Naive thymus-derived CD8-positive, alpha-beta T cell (primary cell): ENCODE measurements at regions not wholly inside any gene's neighbourhood (a gene's known extent, or its start where the extent isn't known, plus 50 kb on each side); places are given as distances from the start of the nearest gene placed in this dataset.

Source experiments
- ATAC-seq, 2 donors: fragments of 150-1000 bp; cut with Tn5 transposase in 1 of 2; sonication (Bioruptor Pico), chemical (Tn5 transposase) in 1 of 2; 1 replicate in 1 of 2; 2 replicates in 1 of 2; pipeline ENCODE4 v1.10.0; 2021; ENCODE audit warnings: mild to moderate bottlenecking in 2 of 2, moderate library complexity in 2 of 2
- POLR2A ChIA-PET: fragments of 350-600 bp; sonication (Branson Sonifier 250); formaldehyde crosslinking; loops from one replicate; lab custom pipeline; 2021; ENCODE audit warnings: antibody characterized with exemption; lab: Charles Lee
- DNase-seq, 10 donors: peaks; one replicate each; pipeline versions ENCODE4 v3.0.0 to v3.0.0-alpha.2; 2020 to 2022
- H3K27ac Mint-ChIP-seq, 10 donors: one replicate each; pipeline ENCODE4 v1.8.0; 2020 to 2022; ENCODE audit warnings: mild to moderate bottlenecking in 10 of 10, mixed read lengths in 10 of 10, moderate library complexity in 4 of 10, inconsistent platforms in 1 of 10
- H3K27me3 Mint-ChIP-seq, 5 donors: one replicate each; pipeline ENCODE4 v1.8.0; 2021 to 2022; ENCODE audit warnings: mixed read lengths in 5 of 5
- H3K36me3 Mint-ChIP-seq, 3 donors: one replicate each; pipeline ENCODE4 v1.8.0; 2020 to 2022; ENCODE audit warnings: mixed read lengths in 3 of 3, mild to moderate bottlenecking in 2 of 3, inconsistent platforms in 1 of 3
- H3K4me1 Mint-ChIP-seq, 4 donors: one replicate each; pipeline ENCODE4 v1.8.0; 2021 to 2022; ENCODE audit warnings: mixed read lengths in 4 of 4
- H3K4me3 Mint-ChIP-seq, 10 donors: one replicate each; pipeline ENCODE4 v1.8.0; 2020 to 2022; ENCODE audit warnings: mild to moderate bottlenecking in 10 of 10, mixed read lengths in 10 of 10, moderate library complexity in 6 of 10, inconsistent platforms in 1 of 10
- H3K9me3 Mint-ChIP-seq, 9 donors: one replicate each; pipeline ENCODE4 v1.8.0; 2020 to 2022; ENCODE audit warnings: mixed read lengths in 9 of 9, mild to moderate bottlenecking in 3 of 9, inconsistent platforms in 1 of 9, moderate library complexity in 1 of 9

DNA sequence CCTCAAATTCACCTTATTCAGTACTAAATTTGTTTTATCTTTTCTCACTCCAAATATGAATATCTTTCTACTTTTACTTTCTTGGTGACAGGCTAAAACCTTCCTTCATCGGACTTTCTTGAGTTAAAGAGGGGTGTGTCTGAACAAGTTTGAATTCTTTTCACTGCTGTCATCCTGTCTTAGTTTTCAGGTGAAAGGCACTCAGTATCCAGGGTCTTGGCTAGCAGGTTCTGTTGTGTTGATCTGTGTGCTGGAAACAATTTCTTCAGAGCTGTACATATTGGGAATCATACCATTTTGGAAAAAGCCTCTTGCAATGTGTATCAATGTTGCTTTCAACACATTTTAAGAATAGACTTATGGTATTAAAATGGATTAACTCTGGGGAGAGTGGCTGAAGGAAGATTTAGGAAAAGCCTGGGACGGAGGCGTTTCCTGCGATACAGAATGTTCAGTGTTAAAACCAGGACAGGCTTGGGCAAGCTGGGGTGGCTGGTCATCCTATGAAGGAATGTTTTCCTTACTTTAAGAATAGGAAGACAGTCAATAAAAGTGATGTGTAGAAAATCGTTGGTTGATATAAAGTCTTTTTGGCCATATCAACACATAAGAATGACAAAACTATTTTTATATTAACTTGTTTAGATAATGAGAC is 350.7 kb upstream of the SPRED2 start:
- ATAC-seq = no peak
- POLR2A ChIA-PET = no interaction called here
- no peak overlapping the region for H3K27ac Mint-ChIP-seq
- H3K4me1 Mint-ChIP-seq = no peaks in the 10 kb centered on the region
- no peak overlapping the region for H3K4me3 Mint-ChIP-seq
- peaks cover 0 to 9% (median 2%) of the 10 kb centered on the region in 9 donors for H3K9me3 Mint-ChIP-seq
- peaks cover 3 to 17% (median 9%) of the 10 kb centered on the region in 5 donors for H3K27me3 Mint-ChIP-seq
- DNase-seq = no peak
- H3K36me3 Mint-ChIP-seq = peaks cover 0 to 6% (median 0%) of the 10 kb centered on the region in 3 donors

DNA sequence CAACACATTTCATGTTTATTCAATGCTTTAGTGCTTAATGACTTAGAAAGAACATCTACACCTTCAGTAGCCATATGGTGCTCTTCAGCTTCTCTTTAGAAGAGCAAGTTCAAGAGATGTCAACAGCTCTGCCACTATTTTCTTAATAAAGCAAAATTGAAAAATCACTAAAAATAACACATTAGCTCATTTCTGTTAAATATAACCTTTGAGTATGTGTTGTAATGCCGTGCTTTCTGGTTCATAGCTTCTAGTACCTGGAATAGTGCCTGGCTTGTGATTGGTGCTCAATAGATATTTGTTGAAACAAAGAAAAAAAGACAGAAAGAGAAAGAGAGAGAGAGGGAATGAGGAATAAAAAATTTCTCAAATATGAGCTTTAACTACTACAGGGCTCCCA is 349.8 kb upstream of the SPRED2 start:
- no peak for DNase-seq
- POLR2A ChIA-PET = no interaction called here
- Mint-ChIP-seq H3K9me3 (peaks cover 0 to 9% (median 1%) of the 10 kb centered on the region in 9 donors), H3K27ac (no peak overlapping the region), H3K36me3 (no peaks in the 10 kb centered on the region), H3K27me3 (peaks cover 2 to 15% (median 6%) of the 10 kb centered on the region in 5 donors), H3K4me3 (no peak overlapping the region), H3K4me1 (no peaks in the 10 kb centered on the region)
- ATAC-seq = no peak

GRCh38 chr2:65781756-65782155 is 349.4 kb upstream of the SPRED2 start:
- Mint-ChIP-seq H3K9me3 (peaks cover 0 to 9% (median 1%) of the 10 kb centered on the region in 9 donors), H3K4me1 (no peaks in the 10 kb centered on the region), H3K27ac (no peak overlapping the region), H3K4me3 (no peak overlapping the region), H3K36me3 (no peaks in the 10 kb centered on the region), H3K27me3 (peaks cover 2 to 15% (median 6%) of the 10 kb centered on the region in 5 donors)
- POLR2A ChIA-PET = no interaction called here
- no peak for ATAC-seq
- no peak for DNase-seq

DNA sequence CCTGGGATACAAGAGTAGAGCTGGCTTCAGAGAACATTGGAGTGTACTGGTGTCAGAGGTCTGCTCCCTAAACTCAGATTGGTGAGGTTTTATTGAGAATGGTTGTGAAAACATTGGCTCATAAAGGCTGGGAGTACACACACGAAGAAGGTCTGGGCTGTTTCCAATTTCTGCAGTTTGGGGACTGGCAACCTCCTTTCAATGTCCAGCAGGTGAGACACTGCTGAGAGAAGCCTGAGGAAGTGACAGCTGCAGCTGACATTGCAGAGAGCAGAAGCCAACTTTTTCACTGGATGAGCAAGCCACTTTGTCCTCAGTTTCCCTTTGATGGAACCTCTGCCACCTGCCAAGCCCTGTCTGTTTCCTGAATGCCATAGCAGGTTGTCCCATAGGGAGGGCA is 346.6 kb upstream of the SPRED2 start:
- H3K4me1 Mint-ChIP-seq = no peaks in the 10 kb centered on the region
- H3K27me3 Mint-ChIP-seq = peaks cover 6 to 29% (median 10%) of the 10 kb centered on the region in 5 donors
- H3K9me3 Mint-ChIP-seq = peaks cover 0 to 4% (median 0%) of the 10 kb centered on the region in 9 donors
- ATAC-seq (no peak), DNase-seq (no peak)
- H3K27ac Mint-ChIP-seq = no peak overlapping the region
- no peak overlapping the region for H3K4me3 Mint-ChIP-seq
- POLR2A ChIA-PET = no interaction called here
- H3K36me3 Mint-ChIP-seq = no peaks in the 10 kb centered on the region

DNA sequence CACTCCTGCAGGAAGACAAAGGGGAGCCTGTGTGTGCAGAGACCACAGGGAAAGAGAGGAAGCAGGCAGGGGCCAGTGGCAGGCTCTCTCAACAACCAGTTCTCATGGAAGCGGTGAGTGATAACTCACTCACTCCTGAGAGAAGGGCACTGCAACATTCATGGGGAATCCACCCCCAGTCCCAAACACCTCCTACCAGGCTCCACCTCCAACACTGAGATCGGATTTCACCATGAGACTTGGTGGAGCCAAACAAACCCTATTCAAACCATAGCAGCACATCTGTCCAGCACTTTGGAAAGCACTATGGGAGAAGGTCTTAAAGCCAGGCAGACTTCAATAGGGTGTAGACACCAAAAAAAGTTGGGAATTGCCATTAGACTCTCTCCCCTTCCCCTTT is 345.7 kb upstream of the SPRED2 start:
- H3K4me1 Mint-ChIP-seq = no peaks in the 10 kb centered on the region
- H3K36me3 Mint-ChIP-seq = no peaks in the 10 kb centered on the region
- no peak overlapping the region for H3K4me3 Mint-ChIP-seq
- POLR2A ChIA-PET = no interaction called here
- ATAC-seq = no peak
- peaks cover 6 to 30% (median 10%) of the 10 kb centered on the region in 5 donors for H3K27me3 Mint-ChIP-seq
- H3K9me3 Mint-ChIP-seq = peaks cover 0 to 4% (median 0%) of the 10 kb centered on the region in 9 donors
- no peak overlapping the region for H3K27ac Mint-ChIP-seq
- no peak for DNase-seq

DNA sequence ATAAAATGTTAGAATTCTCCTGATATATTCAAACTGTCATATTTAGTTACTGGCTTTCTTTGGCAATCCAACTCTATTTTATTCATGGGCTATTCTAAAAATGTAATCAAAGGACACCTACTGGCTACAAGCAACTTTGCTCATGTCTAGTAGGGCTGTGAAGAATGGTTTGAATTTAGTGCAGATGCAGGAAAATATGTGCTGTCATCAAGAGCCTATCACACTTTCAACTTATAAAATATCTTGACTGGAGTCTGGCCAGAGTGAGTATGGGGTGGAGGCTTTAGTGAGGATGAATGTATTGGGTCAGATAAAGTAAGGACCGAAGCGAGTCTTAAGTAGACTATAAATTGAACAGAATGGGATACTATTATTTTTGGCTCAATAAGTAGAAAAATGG is 343.4 kb upstream of the SPRED2 start:
- H3K4me3 Mint-ChIP-seq = no peak overlapping the region
- H3K4me1 Mint-ChIP-seq = no peaks in the 10 kb centered on the region
- H3K27me3 Mint-ChIP-seq = peaks cover 6 to 30% (median 14%) of the 10 kb centered on the region in 5 donors
- POLR2A ChIA-PET = no interaction called here
- ATAC-seq (no peak), DNase-seq (no peak)
- H3K9me3 Mint-ChIP-seq = peaks cover 0 to 4% (median 0%) of the 10 kb centered on the region in 9 donors
- no peak overlapping the region for H3K27ac Mint-ChIP-seq
- no peaks in the 10 kb centered on the region for H3K36me3 Mint-ChIP-seq

- no peak for DNase-seq
- POLR2A ChIA-PET = no interaction called here
- no peak for ATAC-seq
- H3K27ac Mint-ChIP-seq = no peak overlapping the region
- H3K9me3 Mint-ChIP-seq = peaks cover 0 to 8% (median 2%) of the 10 kb centered on the region in 9 donors
- no peaks in the 10 kb centered on the region for H3K4me1 Mint-ChIP-seq
- no peak overlapping the region for H3K4me3 Mint-ChIP-seq
- H3K27me3 Mint-ChIP-seq = peaks cover 0 to 12% (median 4%) of the 10 kb centered on the region in 5 donors
- H3K36me3 Mint-ChIP-seq = no peaks in the 10 kb centered on the region
Observed at GRCh38 chr2:65767946-65768345, 335.5 kb upstream of the SPRED2 start.

DNA sequence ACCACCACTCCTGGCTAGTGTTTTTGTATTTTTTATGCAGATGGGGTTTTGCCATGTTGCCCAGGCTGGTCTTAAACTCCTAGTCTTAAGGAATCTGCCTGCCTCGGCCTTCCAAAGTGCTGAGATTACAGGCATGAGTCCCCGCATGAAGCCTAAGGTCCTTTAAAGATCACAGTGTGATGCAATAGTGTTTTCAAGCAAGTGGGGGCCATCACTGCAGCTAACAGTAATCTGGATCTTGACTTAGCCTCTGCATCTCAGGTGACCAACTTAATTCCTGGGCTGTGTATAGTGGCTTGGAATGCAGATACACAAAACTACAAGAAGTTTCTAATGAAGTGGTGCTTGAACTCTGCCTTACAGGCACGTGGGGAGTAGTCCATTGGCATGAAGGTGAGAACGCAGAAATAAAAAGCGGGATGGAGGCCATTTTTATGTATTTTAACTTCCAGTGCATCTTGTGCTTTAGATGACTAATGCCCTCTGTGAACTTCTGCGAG is 334.4 kb upstream of the SPRED2 start:
- H3K27ac Mint-ChIP-seq = no peak overlapping the region
- H3K9me3 Mint-ChIP-seq = peaks cover 0 to 8% (median 2%) of the 10 kb centered on the region in 9 donors
- peaks cover 0 to 7% (median 0%) of the 10 kb centered on the region in 5 donors for H3K27me3 Mint-ChIP-seq
- POLR2A ChIA-PET = no interaction called here
- no peaks in the 10 kb centered on the region for H3K36me3 Mint-ChIP-seq
- DNase-seq (no peak), ATAC-seq (no peak)
- H3K4me1 Mint-ChIP-seq = no peaks in the 10 kb centered on the region
- no peak overlapping the region for H3K4me3 Mint-ChIP-seq

DNA sequence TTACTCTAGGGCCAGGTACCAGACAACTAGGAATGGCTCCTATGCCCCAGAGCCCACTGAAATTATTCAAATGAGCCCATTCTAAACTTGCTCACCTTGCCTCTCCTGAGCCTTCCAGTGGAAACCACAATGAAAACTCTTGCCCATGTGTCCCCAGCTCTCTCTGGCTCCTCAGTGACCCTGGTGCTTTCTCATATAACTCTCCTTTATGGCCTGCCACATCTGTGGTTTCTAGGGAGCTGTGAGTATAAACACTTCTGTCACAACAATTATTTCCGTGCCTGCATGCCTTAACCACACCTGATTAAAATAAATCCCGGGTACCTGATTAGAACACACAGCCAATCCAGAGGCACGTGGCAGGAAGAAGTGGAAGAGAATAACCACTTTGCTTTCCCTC is 333.0 kb upstream of the SPRED2 start:
- Mint-ChIP-seq H3K27me3 (peaks cover 0 to 6% (median 3%) of the 10 kb centered on the region in 5 donors), H3K9me3 (peaks cover 0 to 8% (median 2%) of the 10 kb centered on the region in 9 donors), H3K4me1 (no peaks in the 10 kb centered on the region), H3K36me3 (no peaks in the 10 kb centered on the region), H3K4me3 (no peak overlapping the region), H3K27ac (no peak overlapping the region)
- POLR2A ChIA-PET = no interaction called here
- ATAC-seq = no peak
- no peak for DNase-seq

DNA sequence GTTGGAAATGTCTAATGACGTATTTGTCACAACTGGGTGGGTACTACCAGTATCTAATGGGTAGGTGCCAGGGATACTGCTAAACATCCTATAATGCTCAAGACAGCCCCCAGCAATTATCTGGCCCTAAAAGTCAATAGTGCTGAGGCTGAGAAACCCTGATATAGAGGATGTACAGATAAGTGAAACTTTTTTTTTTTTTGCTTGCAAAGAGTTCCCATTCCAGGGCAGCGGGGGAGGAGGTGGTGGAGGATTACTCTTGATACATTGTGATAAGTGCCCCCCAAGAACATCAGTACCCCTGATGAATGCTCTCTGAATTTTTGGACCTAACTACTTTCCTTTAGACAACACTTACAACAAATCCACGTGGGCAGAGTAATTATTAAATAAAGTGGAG is 329.7 kb upstream of the SPRED2 start:
- Mint-ChIP-seq H3K27me3 (peaks cover 0 to 13% (median 3%) of the 10 kb centered on the region in 5 donors), H3K27ac (no peak overlapping the region), H3K36me3 (peaks cover 0 to 8% (median 0%) of the 10 kb centered on the region in 3 donors), H3K9me3 (peaks cover 0 to 16% (median 8%) of the 10 kb centered on the region in 9 donors), H3K4me3 (no peak overlapping the region), H3K4me1 (no peaks in the 10 kb centered on the region)
- DNase-seq (no peak), ATAC-seq (no peak)
- POLR2A ChIA-PET = no interaction called here

DNA sequence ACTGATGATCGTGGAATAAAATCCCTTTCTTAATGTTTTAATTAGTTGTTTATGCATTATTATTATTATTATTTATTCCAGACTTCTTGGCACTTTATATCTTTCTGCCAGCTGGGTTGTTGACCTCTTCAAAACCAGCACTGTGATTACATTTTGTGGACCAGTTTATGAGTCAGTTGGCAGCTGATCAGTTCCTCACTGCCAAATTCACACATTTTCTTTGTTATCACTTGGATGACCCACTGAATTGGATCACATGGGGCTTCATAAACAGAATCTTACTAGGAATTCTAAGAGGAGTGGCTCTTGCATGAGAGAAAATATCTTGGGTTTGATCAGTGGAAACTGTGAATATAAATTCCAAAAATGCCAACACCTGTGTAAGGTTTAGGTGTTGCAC is 321.8 kb upstream of the SPRED2 start:
- Mint-ChIP-seq H3K4me1 (no peaks in the 10 kb centered on the region), H3K27ac (no peak overlapping the region), H3K36me3 (peaks cover 0 to 10% (median 0%) of the 10 kb centered on the region in 3 donors), H3K4me3 (no peak overlapping the region), H3K27me3 (peaks cover 0 to 3% (median 0%) of the 10 kb centered on the region in 5 donors), H3K9me3 (peaks cover 0 to 21% (median 14%) of the 10 kb centered on the region in 9 donors)
- no peak for DNase-seq
- no peak for ATAC-seq
- POLR2A ChIA-PET = no interaction called here

GRCh38 chr2:65751408-65751807 is 319.0 kb upstream of the SPRED2 start:
- DNase-seq (no peak), ATAC-seq (no peak)
- no peaks in the 10 kb centered on the region for H3K36me3 Mint-ChIP-seq
- POLR2A ChIA-PET = no interaction called here
- no peak overlapping the region for H3K4me3 Mint-ChIP-seq
- peaks cover 0 to 2% (median 0%) of the 10 kb centered on the region in 5 donors for H3K27me3 Mint-ChIP-seq
- peaks cover 0 to 2% (median 0%) of the 10 kb centered on the region in 4 donors for H3K4me1 Mint-ChIP-seq
- H3K9me3 Mint-ChIP-seq = peaks cover 0 to 8% (median 5%) of the 10 kb centered on the region in 9 donors
- H3K27ac Mint-ChIP-seq = no peak overlapping the region

- ATAC-seq (no peak), DNase-seq (no peak)
- H3K9me3 Mint-ChIP-seq = peaks cover 0 to 6% (median 0%) of the 10 kb centered on the region in 9 donors
- peaks cover 0 to 16% (median 1%) of the 10 kb centered on the region in 5 donors for H3K27me3 Mint-ChIP-seq
- H3K27ac Mint-ChIP-seq = no peak overlapping the region
- POLR2A ChIA-PET = no interaction called here
- H3K4me1 Mint-ChIP-seq = peaks cover 0 to 2% (median 0%) of the 10 kb centered on the region in 4 donors
- no peak overlapping the region for H3K4me3 Mint-ChIP-seq
- H3K36me3 Mint-ChIP-seq = no peaks in the 10 kb centered on the region
Observed at GRCh38 chr2:65749545-65749944, 317.1 kb upstream of the SPRED2 start.
